GM19397 (cell line): ENCODE measurements at regions not wholly inside any gene's neighbourhood (a gene's known extent, or its start where the extent isn't known, plus 50 kb on each side); places are given as distances from the start of the nearest gene placed in this dataset.

Experiments used
- ATAC-seq: cut with Tn5 transposase; IDR thresholded peaks from one replicate; pipeline ENCODE4 v1.9.1; 2021; ENCODE audit warnings: mild to moderate bottlenecking, moderate library complexity; ENCODE audit not compliant: unreplicated experiment

DNA sequence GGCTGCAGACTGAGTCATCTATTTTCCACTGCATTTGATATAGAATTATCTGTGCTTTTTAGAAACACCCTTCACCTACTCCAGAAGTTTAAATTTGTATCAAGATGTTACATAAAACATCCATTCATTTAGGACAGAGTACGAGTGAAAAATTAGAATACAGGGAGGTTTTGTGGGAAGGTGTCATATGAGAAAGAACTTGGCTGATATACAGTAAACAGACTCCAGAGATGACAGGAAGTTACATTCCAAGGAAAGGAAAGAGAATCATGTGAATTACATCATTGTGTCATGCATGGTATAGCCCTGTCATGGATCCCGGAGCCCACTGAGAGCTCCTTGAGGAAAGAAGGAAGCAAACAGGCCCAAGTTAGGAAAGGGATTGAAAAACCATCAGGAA, 341.5 kb upstream of the PKDCC start:
- ATAC-seq, result no peak

DNA sequence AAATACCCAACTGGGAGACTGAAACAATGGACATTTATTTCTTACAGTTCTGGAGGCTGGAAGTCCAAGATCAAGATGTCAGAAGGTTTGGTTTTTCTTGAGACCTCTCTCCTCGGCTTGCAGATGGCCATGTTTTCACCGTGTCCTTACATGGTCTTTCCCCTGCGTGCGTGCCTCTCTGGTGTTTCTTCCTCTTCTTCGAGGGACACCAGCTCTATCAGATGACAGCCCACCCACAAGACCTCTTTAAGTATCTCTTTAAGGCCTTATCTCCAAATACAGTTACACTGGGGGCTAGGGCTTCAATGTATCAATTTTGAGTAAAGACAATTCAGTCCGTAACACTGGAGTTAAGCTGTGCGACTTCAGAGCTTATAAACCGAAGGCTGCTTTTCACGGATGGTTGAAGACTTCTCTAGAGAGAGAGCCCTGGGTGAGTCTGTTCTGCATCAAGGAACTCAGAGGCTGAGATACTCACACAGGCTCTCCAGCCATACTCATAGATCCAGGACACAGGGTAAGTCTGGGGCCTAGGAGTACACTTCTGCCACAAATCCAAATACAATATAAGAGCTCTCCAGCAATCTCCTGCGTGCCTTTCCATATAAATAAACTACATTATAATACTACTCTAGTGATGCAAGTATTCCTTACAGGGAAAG, 339.9 kb upstream of the PKDCC start:
- ATAC-seq, result no peak

DNA sequence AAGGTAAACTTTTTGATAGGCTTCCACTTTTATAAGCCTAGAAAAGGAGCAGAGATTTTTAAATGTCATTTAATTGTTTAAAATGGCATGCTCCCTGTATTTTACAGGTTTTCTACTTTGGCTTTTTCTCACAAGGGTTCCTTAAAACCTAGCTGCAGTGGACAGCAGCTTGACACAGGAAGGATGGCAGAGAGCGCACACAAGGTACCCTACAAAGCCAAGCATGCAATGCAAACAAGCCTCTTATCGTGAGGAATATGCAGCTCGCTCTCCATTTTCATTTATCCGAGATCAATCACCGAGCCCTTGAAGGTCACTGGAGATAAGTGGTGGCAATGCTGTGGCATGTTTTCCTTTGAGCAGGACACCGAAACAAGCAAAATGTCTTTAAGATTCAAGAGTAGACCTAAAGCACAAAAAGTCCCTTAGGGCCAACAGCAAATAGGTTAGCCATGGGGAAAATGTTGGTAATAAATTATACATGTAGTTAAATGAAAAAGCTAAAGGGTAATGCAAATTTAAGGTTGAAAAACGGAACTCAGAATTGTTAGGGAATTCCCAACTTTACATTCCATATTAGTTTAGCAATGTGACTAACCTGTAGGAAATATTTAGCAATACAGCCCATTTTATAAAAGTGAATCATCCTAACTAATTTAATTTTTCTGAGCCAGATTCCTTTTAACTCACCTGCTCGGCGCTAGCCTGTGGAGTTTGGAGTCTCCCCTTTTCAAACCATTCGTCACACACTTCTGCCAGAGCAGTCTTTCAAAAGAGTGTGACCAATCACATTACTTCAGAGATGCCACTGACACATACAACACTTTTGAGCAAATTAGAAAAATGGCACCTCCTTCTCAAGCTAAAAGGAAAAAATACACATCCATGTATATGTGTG, 337.9 kb upstream of the PKDCC start:
- no peak for ATAC-seq

DNA sequence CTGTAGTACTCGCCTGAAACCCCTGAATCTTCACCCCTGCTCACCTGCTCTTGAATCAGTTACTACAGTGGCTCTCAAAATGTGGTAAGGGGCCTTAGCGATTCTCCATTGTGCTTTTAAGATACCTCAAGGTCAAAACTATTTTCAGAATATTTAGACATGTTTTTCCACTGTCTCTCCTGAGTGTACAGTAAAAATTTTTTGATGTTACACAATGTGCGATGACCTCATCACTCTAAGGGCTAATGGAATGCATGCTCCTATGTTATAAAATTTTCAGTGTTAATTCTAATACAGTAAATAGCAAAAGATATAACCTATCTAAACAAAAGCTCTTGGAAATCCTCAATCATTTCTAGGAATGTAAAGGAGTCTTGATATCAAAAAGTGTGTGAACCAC, 336.9 kb upstream of the PKDCC start:
- ATAC-seq, result no peak

DNA sequence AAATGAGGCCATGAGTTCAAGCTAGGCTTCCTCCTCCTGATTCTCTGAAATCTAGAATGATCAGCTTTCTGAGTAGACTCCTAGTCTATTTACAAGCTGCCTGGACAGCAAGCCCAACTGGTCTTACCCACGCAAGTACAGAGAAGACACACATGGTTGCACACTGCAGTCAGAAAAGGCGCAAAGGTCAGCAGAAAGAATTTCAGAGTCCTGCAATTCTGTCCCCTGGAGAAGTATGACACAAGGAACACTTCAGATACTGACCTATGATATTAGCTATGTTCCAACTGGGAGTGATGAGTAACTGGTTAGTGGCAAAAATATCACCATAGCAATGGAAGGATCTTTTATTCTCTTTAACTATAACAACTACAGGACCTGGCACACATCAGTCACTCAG, 336.1 kb upstream of the PKDCC start:
- ATAC-seq, result no peak

DNA sequence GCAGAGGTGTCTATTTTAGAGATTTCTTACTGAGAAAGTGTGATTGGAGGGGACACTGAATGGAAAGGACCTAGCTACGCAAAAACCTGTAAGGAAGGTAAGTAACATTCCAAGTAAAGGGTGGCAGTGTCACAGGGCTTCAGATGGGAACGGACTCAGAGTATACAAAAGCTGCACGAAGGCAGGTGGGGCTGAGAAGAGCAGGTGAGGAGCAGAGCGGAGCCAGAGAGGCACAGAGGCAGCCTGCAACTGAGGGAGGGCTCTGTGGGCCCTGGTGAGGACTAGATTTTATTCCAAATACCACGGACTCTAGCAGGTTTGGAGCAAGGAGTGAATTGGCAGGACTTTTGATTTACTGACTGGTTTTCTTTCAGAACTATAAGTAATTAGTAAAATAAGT, 331.3 kb upstream of the PKDCC start:
- ATAC-seq, result no peak

DNA sequence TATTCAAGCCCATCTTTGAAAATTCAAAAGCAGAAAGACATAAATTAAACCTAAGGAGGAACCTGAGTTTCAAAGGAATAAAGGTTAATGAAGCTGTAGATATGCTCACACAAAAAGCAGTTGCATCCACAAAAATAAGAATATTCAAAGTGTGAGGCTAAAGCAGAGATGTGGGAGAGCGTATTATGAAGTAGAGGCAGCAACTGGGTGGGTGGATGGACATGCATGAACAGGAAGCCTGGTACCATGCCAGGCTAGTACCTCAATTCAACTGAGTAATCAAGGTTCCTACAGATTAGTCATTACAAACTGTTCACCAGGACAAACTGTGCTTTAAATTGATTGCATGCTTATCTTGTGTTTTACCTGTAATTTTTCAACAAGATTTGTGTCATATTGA, 330.0 kb upstream of the PKDCC start:
- ATAC-seq, result no peak

DNA sequence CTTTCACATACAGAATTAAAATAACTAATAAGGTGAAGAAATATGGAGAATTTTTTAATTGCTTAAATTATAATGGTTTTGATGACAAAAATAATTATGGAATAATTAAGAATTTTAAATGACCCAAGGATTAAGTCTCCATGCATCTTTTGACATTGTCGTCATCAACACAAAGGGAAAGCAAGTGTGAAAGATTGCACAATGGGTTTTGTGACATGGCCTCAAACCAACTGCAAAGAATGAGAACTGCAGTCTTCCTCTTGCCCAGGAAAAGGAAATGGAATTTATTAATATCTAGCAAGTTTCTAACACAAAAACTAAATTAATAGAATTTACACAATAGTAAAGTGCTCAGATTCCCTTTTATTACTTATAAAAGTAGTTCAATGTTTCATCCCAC, 329.1 kb upstream of the PKDCC start:
- ATAC-seq, result no peak

DNA sequence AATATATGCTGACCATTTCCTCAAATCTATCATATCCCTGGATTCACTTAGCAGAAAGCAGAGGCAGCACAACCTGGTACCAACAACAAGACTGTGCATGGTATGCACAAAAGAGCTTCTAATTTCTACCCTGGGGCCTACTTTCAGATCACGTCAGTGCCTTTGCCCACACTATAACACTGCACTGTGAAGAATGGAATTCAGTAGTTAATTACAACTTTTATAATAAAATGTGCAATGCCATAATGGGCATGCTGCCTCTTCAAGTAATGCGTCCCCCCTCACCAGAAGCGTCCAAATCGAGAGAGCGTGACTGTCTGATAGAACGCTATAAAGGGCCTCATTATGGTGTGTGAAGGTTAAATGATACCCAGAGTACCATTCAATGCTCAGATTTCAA, 328.1 kb upstream of the PKDCC start:
- no peak for ATAC-seq

DNA sequence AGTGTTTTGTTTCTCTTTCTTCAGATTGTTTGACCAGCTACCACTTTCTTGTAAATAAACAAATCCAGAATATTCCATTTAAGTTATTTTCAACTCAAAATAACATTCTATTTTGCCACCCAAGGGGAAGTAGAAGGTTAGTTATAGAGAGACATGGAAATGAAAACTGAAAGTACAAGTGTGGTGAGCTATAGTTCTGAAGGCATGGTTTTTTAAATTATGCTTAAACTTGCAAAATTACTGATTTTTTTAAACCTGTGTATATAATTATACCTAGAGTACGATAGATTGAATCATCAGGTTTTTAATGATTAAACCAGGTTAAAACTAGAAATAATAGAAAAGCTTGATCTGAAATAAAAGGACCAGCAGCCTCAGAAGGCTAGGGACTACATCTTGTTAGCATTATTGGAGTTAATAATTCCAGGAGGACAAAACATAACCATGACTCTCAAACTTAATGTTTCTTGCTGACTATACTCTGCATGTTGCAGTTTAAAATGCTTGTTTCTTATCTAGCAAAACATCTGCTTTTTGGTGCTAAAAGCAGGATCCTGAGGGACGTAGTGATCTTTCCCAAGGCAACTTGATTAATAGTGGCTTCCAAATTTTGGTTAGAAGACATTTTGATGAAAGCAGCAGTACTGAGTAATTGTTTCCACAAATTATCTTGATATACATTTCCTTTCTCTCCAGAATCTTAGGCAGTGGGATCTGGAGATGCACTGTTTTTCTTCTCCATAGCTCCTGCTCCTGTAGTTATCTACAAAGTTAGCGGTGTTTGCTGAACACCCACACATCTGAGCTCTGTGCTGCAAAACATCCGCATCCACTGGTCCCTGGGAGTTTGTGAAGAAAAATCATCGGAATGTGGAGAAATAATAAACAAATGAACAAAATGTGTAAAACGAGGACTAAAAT, 327.2 kb upstream of the PKDCC start:
- peak; percentile 51 for ATAC-seq

DNA sequence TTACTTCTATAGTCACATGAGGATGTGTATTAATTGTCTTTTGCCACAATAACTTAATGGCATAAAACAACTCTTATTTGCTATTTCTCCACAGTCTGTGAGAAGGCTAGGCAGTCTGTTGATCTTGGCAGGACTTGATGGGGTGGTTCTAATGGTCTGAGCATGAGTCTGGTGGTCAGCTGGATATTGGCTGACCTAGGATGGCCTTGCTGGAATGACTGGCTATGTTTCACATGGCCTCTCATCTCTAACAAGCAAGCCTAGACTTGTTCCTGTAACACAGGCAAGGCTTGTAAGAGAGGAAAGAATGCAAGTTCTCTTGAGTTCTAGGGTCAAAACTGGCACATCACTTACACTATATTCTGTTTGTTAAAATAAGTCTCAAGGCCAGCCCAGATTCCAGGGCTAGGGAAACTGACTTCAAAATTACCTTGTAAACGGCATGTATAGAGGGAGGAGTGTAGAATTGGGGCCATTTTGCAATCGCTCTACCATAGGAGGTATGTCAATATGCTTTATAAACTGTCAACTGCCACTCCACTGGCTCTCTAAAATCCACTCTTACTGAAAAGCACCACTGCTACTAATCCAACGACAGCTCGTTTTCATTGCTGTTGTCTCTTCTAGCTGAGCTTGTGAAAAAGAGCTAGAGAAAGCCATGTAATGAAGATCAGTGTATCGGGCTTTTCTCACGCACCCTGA, 325.0 kb upstream of the PKDCC start:
- ATAC-seq, result no peak

DNA sequence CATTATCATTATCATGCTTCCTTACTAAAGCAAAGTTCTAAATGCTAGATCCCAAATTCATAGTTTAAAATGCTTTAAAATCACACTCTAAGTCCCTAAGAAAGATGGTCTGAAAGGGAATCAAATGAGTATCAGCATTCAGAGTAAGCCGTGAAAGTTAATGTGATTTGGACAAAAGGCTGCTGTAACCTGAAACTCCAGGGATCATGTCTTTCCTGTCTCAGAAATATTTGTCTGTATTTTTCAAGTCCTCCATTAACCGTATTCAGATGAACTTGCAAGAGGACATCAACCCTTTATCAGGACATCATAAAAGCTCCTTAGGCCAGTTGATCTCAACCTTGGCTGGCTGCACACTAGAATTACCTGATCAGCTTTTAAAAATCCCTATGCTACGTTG, 324.3 kb upstream of the PKDCC start:
- ATAC-seq, result no peak

DNA sequence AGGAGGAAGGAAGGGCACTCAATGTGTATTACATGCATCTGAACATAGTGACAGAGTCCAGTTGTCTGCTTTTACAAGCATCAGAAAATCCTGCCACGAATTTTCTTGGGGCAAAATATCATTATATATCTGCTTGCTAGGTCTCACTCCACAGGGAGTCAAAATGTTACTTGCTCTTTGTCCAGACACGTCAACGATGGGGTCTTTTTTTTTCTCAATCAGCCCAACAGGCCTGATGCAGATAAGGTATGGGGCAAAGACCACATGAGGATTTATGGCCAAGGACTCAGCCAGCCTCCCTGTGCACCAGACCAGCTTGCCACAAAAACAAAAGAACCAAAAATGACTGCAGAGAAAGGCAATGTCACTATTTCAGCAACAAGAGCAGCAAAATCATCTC, 323.4 kb upstream of the PKDCC start:
- no peak for ATAC-seq

DNA sequence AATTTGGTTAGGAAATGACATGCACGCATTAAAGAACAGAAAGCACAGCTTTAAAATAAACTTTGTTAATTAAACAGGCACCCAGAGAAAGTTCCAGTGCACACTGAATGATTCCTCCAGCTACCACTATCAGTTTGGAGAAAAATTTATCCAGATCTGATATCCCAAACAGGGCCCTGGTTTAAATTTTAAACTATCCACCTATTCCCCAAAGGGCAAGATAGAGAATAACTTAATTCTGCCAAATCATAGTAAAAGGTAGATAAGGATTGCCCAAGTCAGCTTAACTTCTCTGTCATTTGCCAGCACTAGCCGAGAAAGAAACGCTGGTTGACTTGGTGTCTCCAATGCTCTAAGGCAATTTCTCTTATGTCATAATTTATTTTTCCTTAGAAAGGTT, 321.9 kb upstream of the PKDCC start:
- no peak for ATAC-seq

DNA sequence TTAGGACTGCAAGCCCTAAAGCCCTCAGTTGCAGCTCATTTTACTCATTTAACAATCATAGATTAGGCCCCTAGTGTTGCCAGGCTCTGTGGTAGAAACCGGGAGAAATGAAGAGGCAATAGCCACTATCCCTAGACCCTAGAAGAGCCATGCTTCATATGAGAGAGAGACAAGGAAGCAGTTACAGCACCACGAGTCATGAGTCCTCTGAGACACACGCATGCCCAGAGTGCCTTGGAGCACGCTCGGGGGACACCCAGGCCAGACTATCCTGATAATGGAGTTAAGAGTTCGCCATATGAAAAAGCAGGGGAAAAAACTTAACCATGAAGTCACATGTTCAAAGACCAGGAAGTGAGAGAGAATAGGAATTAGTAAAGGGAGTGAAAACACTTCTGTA, 321.5 kb upstream of the PKDCC start:
- ATAC-seq, result no peak

DNA sequence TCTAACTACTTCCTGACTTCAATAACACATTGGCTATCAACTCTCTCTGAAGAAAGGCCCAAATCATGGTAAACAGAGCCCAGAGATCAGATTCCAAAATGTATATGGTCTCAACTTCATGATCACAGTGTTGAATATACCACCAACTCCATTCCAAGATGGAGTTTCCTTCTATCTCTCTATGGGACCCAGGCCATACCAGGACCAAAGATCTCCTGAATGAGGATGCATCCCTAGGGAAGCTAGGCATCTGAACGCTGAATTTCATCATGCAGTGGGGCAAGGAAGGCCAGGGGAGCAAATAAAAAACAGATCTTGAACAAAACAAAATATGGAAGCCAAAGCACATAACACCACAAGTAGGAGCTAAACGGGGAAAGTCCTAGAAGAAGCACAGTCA, 320.7 kb upstream of the PKDCC start:
- no peak for ATAC-seq

DNA sequence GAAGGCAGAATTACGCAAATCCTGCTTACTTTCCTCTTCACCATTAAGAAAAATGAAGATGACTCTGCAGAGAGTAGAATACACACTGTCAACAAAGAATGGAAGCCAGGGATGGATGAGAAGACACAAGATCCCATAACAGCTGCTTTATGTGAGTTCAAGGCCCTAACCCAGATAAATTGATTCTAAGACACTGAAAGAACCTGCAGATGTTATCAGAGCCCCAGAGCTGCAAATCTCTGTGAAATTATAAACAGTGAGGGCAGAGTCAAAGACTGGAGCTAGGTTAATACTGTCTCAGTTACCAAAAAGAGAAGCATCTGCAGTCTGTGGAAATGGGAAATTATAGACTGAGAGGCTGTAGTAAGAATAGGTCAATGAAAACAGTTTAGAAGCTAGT, 320.1 kb upstream of the PKDCC start:
- ATAC-seq, result no peak

DNA sequence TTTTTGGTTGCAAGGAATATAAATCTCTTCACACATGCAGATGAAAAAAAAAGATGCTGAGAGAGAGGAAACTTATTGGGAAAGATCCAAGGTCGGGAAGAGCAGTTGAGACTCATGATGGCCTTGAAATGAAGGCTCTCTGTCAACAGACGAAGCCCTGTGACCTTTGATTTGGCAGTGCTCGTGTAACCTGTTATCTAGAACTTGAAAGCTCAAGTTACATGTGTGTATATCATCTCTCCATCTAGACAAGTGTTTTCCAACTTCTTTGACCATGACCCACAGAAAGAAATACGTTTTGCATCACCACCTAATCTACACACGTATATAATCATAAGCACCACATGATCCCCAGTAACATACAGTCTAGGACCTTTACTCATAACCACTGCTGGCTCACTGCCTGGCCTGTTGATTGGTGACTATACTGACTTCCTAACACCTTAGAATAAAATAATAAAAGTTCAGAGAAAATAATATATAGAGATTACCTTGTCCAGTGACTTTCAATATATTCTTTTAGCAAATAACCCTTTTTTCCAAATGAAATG, 319.0 kb upstream of the PKDCC start:
- no peak for ATAC-seq

DNA sequence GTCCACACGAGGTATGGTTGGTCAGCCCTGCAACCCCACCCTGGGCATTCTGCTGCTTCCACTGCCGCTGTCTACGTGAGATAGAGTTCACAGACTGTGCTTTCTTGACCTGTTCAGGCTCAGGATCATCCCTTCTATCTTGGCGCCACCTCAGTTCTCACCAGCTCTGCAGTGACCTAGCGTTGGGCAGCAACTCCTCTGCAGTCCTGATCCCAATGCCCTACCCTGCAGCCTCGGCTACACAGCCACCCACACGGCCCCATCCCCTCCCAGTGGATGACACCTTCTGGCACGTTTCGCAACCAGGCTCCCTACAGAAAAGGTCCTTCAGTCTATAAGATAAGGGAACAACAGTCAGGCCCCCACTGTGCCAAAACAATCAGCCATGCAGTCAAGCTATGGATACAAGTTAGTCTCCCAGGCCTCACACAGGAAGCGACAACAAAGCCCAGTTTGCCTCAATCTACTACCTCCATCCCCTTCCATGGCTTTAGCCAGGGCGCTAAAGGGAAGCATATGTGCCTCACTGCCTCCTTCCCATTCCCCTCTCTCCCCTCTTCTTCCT, 317.9 kb upstream of the PKDCC start:
- ATAC-seq, result no peak

DNA sequence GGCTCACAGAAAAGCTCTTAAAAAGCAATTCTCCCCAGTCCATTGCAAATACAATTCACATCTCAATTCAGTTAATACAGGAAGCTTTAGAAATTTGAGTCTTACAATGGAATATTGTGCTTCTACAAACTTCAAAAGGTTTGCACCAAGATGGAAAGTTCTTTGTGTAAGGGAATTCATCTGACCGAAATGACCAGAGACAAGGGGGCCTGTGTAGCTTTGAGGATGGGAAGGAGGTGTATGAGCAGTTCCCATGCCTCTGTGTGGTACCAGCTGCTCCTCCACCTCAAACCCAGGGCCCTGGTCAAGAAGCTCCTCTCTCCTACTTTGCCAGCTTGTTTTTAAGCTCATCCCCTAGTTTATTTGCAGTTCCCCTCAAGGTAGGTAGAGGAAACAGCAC, 312.8 kb upstream of the PKDCC start:
- ATAC-seq, result no peak
